HFFc6 (cell line): ENCODE measurements at regions not wholly inside any gene's neighbourhood (a gene's known extent, or its start where the extent isn't known, plus 50 kb on each side); places are given as distances from the start of the nearest gene placed in this dataset.

Experiments
- DNase-seq: peaks from one replicate; pipeline ENCODE4 v3.0.0-alpha.2; 2018
- H3K27ac Mint-ChIP-seq: 2 replicates; pipeline ENCODE4 v1.8.0; 2020; ENCODE audit warnings: mild to moderate bottlenecking, mixed read lengths
- H3K27me3 Mint-ChIP-seq: 2 replicates; pipeline ENCODE4 v1.8.0; 2021; ENCODE audit warnings: mild to moderate bottlenecking, moderate library complexity, mixed read lengths; ENCODE audit not compliant: insufficient read depth
- H3K36me3 Mint-ChIP-seq: 2 replicates; pipeline ENCODE4 v1.8.0; 2021; ENCODE audit warnings: low read depth, mixed read lengths
- H3K4me1 Mint-ChIP-seq: 2 replicates; pipeline ENCODE4 v1.8.0; 2020; ENCODE audit warnings: low read depth, mixed read lengths
- H3K4me3 Mint-ChIP-seq: 2 replicates; pipeline ENCODE4 v1.8.0; 2020; ENCODE audit warnings: mild to moderate bottlenecking, moderate library complexity, mixed read lengths
- H3K9me3 Mint-ChIP-seq: 2 replicates; pipeline ENCODE4 v1.8.0; 2020; ENCODE audit warnings: mild to moderate bottlenecking, mixed read lengths
- CTCF ChIP-seq: fragments of 200-600 bp; sonication (generic); IDR thresholded peaks from 2 replicates; pipeline ENCODE4 v1.5.0; 2021; ENCODE audit warnings: antibody characterized with exemption, mild to moderate bottlenecking

GRCh38 chr2:118470297-118470696, 377.2 kb downstream of the EN1 start:
- peaks cover 5% of the 10 kb centered on the region; the same call in 1 of the 2 replicates for H3K27me3 Mint-ChIP-seq
- no peaks in the 10 kb centered on the region for H3K36me3 Mint-ChIP-seq
- H3K4me1 Mint-ChIP-seq, result no peaks in the 10 kb centered on the region
- no peak overlapping the region for H3K4me3 Mint-ChIP-seq
- DNase-seq, result no peak
- H3K27ac Mint-ChIP-seq, result no peak overlapping the region
- no peak for TF ChIP-seq CTCF
- H3K9me3 Mint-ChIP-seq, result no peaks in the 10 kb centered on the region; the same call in 1 of the 2 replicates

- Mint-ChIP-seq H3K9me3 (no peaks in the 10 kb centered on the region; the same call in 1 of the 2 replicates), H3K4me1 (no peaks in the 10 kb centered on the region), H3K4me3 (no peak overlapping the region), H3K27me3 (peaks cover 2% of the 10 kb centered on the region; the same call in 1 of the 2 replicates), H3K36me3 (no peaks in the 10 kb centered on the region), H3K27ac (no peak overlapping the region)
- no peak for TF ChIP-seq CTCF
- no peak for DNase-seq
These were observed 378.3 kb downstream of the EN1 start for GRCh38 chr2:118469103-118469502.

- Mint-ChIP-seq H3K4me1 (no peaks in the 10 kb centered on the region), H3K27ac (no peak overlapping the region), H3K4me3 (no peak overlapping the region), H3K9me3 (no peaks in the 10 kb centered on the region; the same call in 1 of the 2 replicates), H3K27me3 (peaks cover 2% of the 10 kb centered on the region; the same call in 1 of the 2 replicates), H3K36me3 (no peaks in the 10 kb centered on the region)
- DNase-seq, result no peak
- TF ChIP-seq CTCF, result no peak
These were observed 376.4 kb downstream of the INSIG2 start for GRCh38 chr2:118464546-118465265.

GRCh38 chr2:118464046-118464445, 375.8 kb downstream of the INSIG2 start:
- no peaks in the 10 kb centered on the region; the same call in 1 of the 2 replicates for H3K9me3 Mint-ChIP-seq

GRCh38 chr2:118460425-118460824, 372.2 kb downstream of the INSIG2 start:
- Mint-ChIP-seq H3K36me3 (no peaks in the 10 kb centered on the region), H3K4me3 (no peak overlapping the region), H3K27me3 (no peaks in the 10 kb centered on the region), H3K4me1 (no peaks in the 10 kb centered on the region), H3K9me3 (peaks cover 5% of the 10 kb centered on the region), H3K27ac (no peak overlapping the region)
- DNase-seq, result no peak
- no peak for TF ChIP-seq CTCF

More at GRCh38 chr2:118464046-118464445, 375.8 kb downstream of the INSIG2 start:
- H3K27ac Mint-ChIP-seq, result no peak overlapping the region
- no peak for DNase-seq
- peaks cover 2% of the 10 kb centered on the region; the same call in 1 of the 2 replicates for H3K27me3 Mint-ChIP-seq
- no peaks in the 10 kb centered on the region for H3K4me1 Mint-ChIP-seq
- no peak overlapping the region for H3K4me3 Mint-ChIP-seq
- TF ChIP-seq CTCF, result no peak
- H3K36me3 Mint-ChIP-seq, result no peaks in the 10 kb centered on the region
